HG02798 (cell line): ENCODE measurements at regions not wholly inside any gene's neighbourhood (a gene's known extent, or its start where the extent isn't known, plus 50 kb on each side); places are given as distances from the start of the nearest gene placed in this dataset.
"Not testable (repeated sequence)": the region's sequence is repeated elsewhere in the genome, so short reads cannot be mapped to it uniquely, and the experiment has no call there.

Experiments used
- ATAC-seq: cut with Tn5 transposase; IDR thresholded peaks from one replicate; pipeline ENCODE4 v1.9.1; 2021; ENCODE audit warnings: mild to moderate bottlenecking; ENCODE audit not compliant: unreplicated experiment, poor library complexity

GRCh38 chr5:32534041-32534440, 51.3 kb upstream of the SUB1 start:
- no peak for ATAC-seq

- peak; percentile 59 for ATAC-seq
Observed at GRCh38 chr5:32531885-32532520, 53.4 kb upstream of the SUB1 start.

GRCh38 chr5:32527321-32527720, 58.0 kb upstream of the SUB1 start:
- not testable (repeated sequence) for ATAC-seq

- no peak for ATAC-seq
Observed at GRCh38 chr5:32526810-32527209, 58.5 kb upstream of the SUB1 start.

GRCh38 chr5:32523625-32524024, 61.7 kb upstream of the SUB1 start:
- no peak for ATAC-seq

- no peak for ATAC-seq
Observed at GRCh38 chr5:32522429-32523143, 62.8 kb upstream of the SUB1 start.

GRCh38 chr5:32521481-32521880, 63.9 kb upstream of the SUB1 start:
- no peak for ATAC-seq

GRCh38 chr5:32520972-32521371, 64.4 kb upstream of the SUB1 start:
- ATAC-seq: no peak

GRCh38 chr5:32520356-32520755, 65.0 kb upstream of the SUB1 start:
- no peak for ATAC-seq

GRCh38 chr5:32519508-32519907, 65.8 kb upstream of the SUB1 start:
- no peak for ATAC-seq

GRCh38 chr5:32514806-32515205, 70.3 kb upstream of the ZFR start:
- ATAC-seq: no peak

- ATAC-seq: no peak
Observed at GRCh38 chr5:32512926-32513325, 68.4 kb upstream of the ZFR start.

- no peak for ATAC-seq
Observed at GRCh38 chr5:32511776-32512374, 67.3 kb upstream of the ZFR start.

GRCh38 chr5:32510860-32511259, 66.3 kb upstream of the ZFR start:
- no peak for ATAC-seq

GRCh38 chr5:32508806-32509805, 64.6 kb upstream of the ZFR start:
- ATAC-seq: no peak

- ATAC-seq: no peak
Observed at GRCh38 chr5:32507738-32508434, 63.3 kb upstream of the ZFR start.

- ATAC-seq: no peak
Observed at GRCh38 chr5:32506799-32507198, 62.3 kb upstream of the ZFR start.

- ATAC-seq: no peak
Observed at GRCh38 chr5:32506201-32506661, 61.7 kb upstream of the ZFR start.

- no peak for ATAC-seq
Observed at GRCh38 chr5:32505756-32506155, 61.2 kb upstream of the ZFR start.
